Upper lobe of right lung (tissue), 1 donor: ENCODE measurements at regions not wholly inside any gene's neighbourhood (a gene's known extent, or its start where the extent isn't known, plus 50 kb on each side); places are given as distances from the start of the nearest gene placed in this dataset.

Experiments used
- ATAC-seq: fragments of 200-7000 bp; cut with Tn5 transposase; one replicate; pipeline ENCODE4 v1.9.1; 2020; ENCODE audit warnings: mild to moderate bottlenecking, moderate library complexity
- DNase-seq: peaks from one replicate; pipeline ENCODE4 v3.0.0-alpha.2; 2020
- H3K27ac ChIP-seq: fragments of 200-600 bp; one replicate; pipeline ENCODE4 v1.8.0; 2022
- H3K27me3 ChIP-seq: fragments of 200-600 bp; one replicate; pipeline ENCODE4 v1.8.0; 2022; ENCODE audit warnings: mild to moderate bottlenecking
- H3K36me3 ChIP-seq: fragments of 200-600 bp; one replicate; pipeline ENCODE4 v1.8.0; 2022
- H3K4me1 ChIP-seq: fragments of 200-600 bp; one replicate; pipeline ENCODE4 v1.8.0; 2022
- H3K4me3 ChIP-seq: fragments of 200-600 bp; one replicate; pipeline ENCODE4 v1.8.0; 2022; ENCODE audit warnings: mild to moderate bottlenecking
- H3K9me3 ChIP-seq: fragments of 200-600 bp; one replicate; pipeline ENCODE4 v1.8.0; 2022
- CTCF ChIP-seq: fragments of 200-600 bp; IDR thresholded peaks from one replicate; pipeline ENCODE4 v1.8.0; 2022; ENCODE audit warnings: antibody characterized with exemption
- intact Hi-C: fragments of 100-400 bp; cut with DNase I; formaldehyde crosslinking; loops from one replicate; pipeline ENCODE4 v1.11.0; 2022
- donor health status: DM: no; HTN: yes; CAD: no; lungs with severe emphysema.

DNA sequence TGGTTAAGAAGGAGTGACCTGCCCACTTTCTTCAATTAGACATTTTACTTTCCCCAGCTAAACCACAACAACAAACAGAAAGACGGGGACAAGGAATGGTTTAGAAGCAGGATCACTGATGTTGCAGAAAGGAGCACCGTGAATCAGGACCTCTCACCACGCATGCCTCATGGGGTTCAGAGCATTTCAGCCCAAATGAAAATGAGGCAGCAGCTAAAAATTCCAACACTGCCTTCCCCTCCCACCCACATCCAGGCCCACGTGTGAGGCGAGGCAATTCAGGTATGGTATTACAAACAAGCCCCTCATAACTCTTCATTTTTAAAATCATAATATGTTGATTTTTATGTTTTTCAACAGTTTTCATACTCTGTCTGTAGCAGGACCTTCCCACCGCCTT, 194.1 kb upstream of the ARID1B start:
- Histone ChIP-seq H3K36me3 (no peaks in the 10 kb centered on the region), H3K9me3 (peaks cover under 1% of the 10 kb centered on the region), H3K27me3 (no peaks in the 10 kb centered on the region), H3K4me3 (no peak overlapping the region), H3K4me1 (no peaks in the 10 kb centered on the region), H3K27ac (no peak overlapping the region)
- TF ChIP-seq CTCF: no peak
- intact Hi-C loops: no loop called here
- no peak for ATAC-seq
- DNase-seq: no peak

DNA sequence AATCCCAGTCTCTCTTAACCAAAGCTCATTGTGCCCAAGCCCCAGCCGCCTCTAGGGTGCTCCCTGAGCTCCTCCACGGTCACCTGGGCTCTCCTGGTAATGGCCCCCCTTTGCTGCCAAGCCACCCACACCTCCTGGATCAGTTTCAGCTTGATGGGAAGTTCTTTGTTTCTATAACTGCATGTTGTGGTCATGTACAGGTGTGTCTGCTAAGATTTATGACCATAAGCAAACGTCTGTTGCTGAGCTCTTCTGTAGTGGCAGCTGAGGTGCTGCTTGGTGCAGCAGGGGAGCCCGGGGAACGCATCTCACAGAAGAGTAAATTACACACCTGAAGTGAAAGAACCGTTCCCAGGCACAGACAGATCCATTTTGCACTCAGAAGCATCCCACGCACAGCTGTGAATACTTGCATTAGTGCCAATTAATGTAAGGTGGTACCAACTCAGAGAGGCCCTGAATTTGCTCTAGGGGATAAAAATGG, 194.6 kb upstream of the ARID1B start:
- Histone ChIP-seq H3K4me1 (no peaks in the 10 kb centered on the region), H3K36me3 (no peaks in the 10 kb centered on the region), H3K27me3 (no peaks in the 10 kb centered on the region), H3K27ac (no peak overlapping the region), H3K9me3 (peaks cover 6% of the 10 kb centered on the region), H3K4me3 (no peak overlapping the region)
- no peak for TF ChIP-seq CTCF
- intact Hi-C loops: no loop called here
- ATAC-seq: no peak
- DNase-seq: no peak

GRCh38 chr6:156579564-156579963, 197.6 kb upstream of the ARID1B start:
- DNase-seq (no peak), ATAC-seq (no peak)
- no peak for TF ChIP-seq CTCF
- no peaks in the 10 kb centered on the region for H3K27me3 ChIP-seq
- H3K4me1 ChIP-seq: no peaks in the 10 kb centered on the region
- H3K27ac ChIP-seq: no peak overlapping the region
- intact Hi-C loops: no loop called here
- no peak overlapping the region for H3K4me3 ChIP-seq
- H3K36me3 ChIP-seq: no peaks in the 10 kb centered on the region
- peaks cover 12% of the 10 kb centered on the region for H3K9me3 ChIP-seq

DNA sequence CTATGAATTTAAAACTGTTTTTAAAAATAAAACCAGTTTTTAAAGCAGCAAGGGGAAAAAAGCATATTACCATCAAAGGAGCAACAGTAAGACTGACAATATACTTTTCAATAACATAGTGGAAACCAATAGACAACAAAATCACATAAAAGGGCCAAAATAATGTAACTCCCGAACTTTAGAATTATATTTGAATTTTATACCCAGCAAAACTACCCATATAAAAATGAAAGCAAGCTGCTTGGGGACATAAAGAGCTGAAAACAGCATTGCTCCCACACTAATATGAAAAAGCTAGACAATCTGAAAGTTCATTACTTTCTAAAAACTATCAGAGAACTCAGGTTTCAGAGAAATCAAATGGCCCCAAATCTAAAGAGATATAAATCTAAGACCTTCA, 199.4 kb upstream of the ARID1B start:
- H3K36me3 ChIP-seq: no peaks in the 10 kb centered on the region
- H3K4me3 ChIP-seq: no peak overlapping the region
- no peak for TF ChIP-seq CTCF
- DNase-seq (no peak), ATAC-seq (no peak)
- peaks cover 12% of the 10 kb centered on the region for H3K9me3 ChIP-seq
- H3K4me1 ChIP-seq: no peaks in the 10 kb centered on the region
- H3K27me3 ChIP-seq: no peaks in the 10 kb centered on the region
- H3K27ac ChIP-seq: no peak overlapping the region
- intact Hi-C loops: no loop called here

GRCh38 chr6:156575361-156575760, 201.8 kb upstream of the ARID1B start:
- no peaks in the 10 kb centered on the region for H3K4me1 ChIP-seq
- peaks cover 12% of the 10 kb centered on the region for H3K9me3 ChIP-seq
- no peak for ATAC-seq
- H3K36me3 ChIP-seq: no peaks in the 10 kb centered on the region
- H3K27me3 ChIP-seq: no peaks in the 10 kb centered on the region
- no peak overlapping the region for H3K4me3 ChIP-seq
- intact Hi-C loops: no loop called here
- H3K27ac ChIP-seq: no peak overlapping the region
- no peak for DNase-seq
- no peak for TF ChIP-seq CTCF

GRCh38 chr6:156564807-156565149, 212.4 kb upstream of the ARID1B start:
- DNase-seq (no peak), ATAC-seq (no peak)
- intact Hi-C loops: loop anchor here (5.0 kb wide), 1 partner anchor 208 kb away; no protein-coding TSS in a partner anchor
- Histone ChIP-seq H3K9me3 (no peaks in the 10 kb centered on the region), H3K27me3 (no peaks in the 10 kb centered on the region), H3K4me1 (no peaks in the 10 kb centered on the region), H3K4me3 (no peak overlapping the region), H3K27ac (no peak overlapping the region), H3K36me3 (no peaks in the 10 kb centered on the region)
- no peak for TF ChIP-seq CTCF
